ENCODE measurements at regions not wholly inside any gene's neighbourhood (a gene's known extent, or its start where the extent isn't known, plus 50 kb on each side); places are given as distances from the start of the nearest gene placed in this dataset.

- TF ChIP-seq, protein P1, sequence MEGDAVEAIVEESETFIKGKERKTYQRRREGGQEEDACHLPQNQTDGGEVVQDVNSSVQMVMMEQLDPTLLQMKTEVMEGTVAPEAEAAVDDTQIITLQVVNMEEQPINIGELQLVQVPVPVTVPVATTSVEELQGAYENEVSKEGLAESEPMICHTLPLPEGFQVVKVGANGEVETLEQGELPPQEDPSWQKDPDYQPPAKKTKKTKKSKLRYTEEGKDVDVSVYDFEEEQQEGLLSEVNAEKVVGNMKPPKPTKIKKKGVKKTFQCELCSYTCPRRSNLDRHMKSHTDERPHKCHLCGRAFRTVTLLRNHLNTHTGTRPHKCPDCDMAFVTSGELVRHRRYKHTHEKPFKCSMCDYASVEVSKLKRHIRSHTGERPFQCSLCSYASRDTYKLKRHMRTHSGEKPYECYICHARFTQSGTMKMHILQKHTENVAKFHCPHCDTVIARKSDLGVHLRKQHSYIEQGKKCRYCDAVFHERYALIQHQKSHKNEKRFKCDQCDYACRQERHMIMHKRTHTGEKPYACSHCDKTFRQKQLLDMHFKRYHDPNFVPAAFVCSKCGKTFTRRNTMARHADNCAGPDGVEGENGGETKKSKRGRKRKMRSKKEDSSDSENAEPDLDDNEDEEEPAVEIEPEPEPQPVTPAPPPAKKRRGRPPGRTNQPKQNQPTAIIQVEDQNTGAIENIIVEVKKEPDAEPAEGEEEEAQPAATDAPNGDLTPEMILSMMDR (IDR thresholded peaks at IDR 0.05): no peak
- no peak for TF ChIP-seq POLR2A (IDR thresholded peaks at IDR 0.05)
Observed at GRCh38 chr2:56648802-56649201, 465.0 kb downstream of the CCDC85A start.

Measured in esophagus squamous epithelium (tissue), 4 donors.